LNCaP clone FGC (cell line): ENCODE measurements at regions not wholly inside any gene's neighbourhood (a gene's known extent, or its start where the extent isn't known, plus 50 kb on each side); places are given as distances from the start of the nearest gene placed in this dataset.

Experiments used
- DNase-seq: peaks from one replicate; pipeline ENCODE4 v3.0.0-alpha.2; 2011; ENCODE audit warnings: low read depth
- H3K4me3 ChIP-seq: 2 replicates; pipeline ENCODE4 v1.5.1; 2011; ENCODE audit warnings: mild to moderate bottlenecking, low read depth, low read length, control low read depth
- CTCF ChIP-seq: IDR thresholded peaks from 2 replicates; pipeline ENCODE4 v1.5.1; 2012; ENCODE audit warnings: mild to moderate bottlenecking; ENCODE audit not compliant: control insufficient read depth, insufficient read depth; ENCODE audit errors: extremely low read depth

DNA sequence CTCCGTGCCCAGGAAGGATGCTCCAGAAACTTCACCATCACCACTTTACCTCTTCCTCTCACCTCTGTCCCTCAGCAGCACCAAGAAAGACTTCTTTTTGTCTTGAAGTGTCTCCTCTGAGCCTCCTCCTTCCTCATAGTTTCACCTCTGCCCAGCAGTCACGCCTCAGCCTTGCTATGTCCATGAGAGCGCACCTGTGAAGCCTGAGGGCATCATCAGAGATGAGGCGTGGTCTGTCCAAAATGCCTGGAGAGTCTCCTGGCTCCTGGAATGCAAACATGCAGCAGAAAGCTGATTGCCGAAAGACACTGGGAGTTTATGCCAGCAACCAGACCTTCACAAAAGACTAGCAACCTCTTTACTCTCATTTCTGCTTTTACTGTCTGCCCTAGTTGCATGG, 336.6 kb downstream of the TEX29 start:
- TF ChIP-seq CTCF, result no peak
- H3K4me3 ChIP-seq, result no peak overlapping the region
- no peak for DNase-seq

- peak; percentile 77 for DNase-seq
- no peak for TF ChIP-seq CTCF
- no peak overlapping the region for H3K4me3 ChIP-seq
Measured at GRCh38 chr13:111658145-111659100, 338.0 kb downstream of the TEX29 start.

DNA sequence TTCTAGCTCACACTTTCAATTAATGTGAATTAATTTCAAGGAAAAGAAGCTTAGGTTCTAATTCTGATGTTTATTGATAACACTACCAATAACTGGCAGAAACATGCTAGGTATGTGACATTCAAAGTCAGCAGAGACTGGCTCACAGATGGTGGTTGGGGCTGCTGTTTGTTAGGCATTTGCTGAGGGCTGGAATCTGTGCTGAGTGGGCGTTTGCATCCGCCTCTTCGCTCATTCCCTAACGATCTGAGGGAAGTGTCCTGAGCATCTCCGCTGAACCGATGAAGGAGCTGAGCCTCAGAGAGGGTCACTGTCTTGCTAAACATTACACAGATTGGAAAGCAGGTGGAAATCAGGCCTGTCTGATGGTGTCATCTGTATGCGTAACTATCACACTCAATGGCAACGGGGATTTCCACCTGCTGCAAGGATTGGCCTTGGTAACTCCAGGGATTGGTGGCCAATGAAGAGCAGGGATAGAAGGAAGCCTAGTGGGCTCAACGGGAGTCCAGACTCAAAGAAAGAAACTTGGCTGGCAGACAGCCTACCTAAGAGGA, 338.9 kb downstream of the TEX29 start:
- DNase-seq, result no peak
- H3K4me3 ChIP-seq, result no peak overlapping the region
- TF ChIP-seq CTCF, result no peak

DNA sequence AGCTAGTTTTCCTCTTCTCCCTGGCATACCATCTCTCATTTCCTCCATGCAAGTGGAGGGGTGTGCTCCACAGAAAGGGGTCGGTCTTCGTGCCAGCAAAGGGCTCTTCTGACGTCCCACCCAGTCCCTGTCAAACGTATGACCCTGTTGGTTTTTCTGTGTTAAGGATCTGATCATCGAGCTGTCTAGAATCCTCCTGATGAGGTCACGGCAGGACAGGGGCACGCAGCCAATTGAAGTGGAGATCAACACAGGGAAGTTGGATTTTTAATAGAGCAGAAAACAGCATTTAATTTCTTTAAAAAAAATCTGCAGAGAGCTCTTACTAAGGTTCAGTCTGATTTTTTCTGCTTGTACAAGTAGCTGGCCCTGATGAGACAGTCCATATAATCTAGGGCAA, 339.4 kb downstream of the TEX29 start:
- TF ChIP-seq CTCF, result no peak
- H3K4me3 ChIP-seq, result no peak overlapping the region
- DNase-seq, result peak; percentile 14

DNA sequence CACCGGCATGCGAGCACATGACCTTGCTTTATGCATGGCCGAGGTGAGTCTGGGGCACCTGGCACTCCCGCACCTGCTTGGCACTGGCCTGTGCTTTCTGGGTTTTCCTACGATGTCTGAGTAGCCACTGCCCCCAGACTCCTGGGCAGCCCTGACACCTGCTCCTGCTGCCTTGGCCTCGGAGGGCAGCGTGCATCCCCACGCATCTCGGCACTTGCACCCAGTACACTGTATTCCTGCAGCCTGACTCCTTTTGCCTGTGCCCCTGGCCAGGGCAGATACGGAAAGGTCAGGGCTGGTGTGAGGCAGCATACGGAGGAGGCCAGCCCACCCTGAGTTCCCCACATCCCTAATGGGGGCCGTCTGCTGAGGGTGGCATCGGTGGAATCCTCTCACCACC, 340.6 kb downstream of the TEX29 start:
- no peak for TF ChIP-seq CTCF
- H3K4me3 ChIP-seq, result no peak overlapping the region
- DNase-seq, result no peak

GRCh38 chr13:111661776-111662175, 341.3 kb downstream of the TEX29 start:
- no peak for TF ChIP-seq CTCF
- DNase-seq, result no peak
- no peak overlapping the region for H3K4me3 ChIP-seq
